HG03135 (cell line): ENCODE measurements at regions not wholly inside any gene's neighbourhood (a gene's known extent, or its start where the extent isn't known, plus 50 kb on each side); places are given as distances from the start of the nearest gene placed in this dataset.
"Not testable (repeated sequence)": the region's sequence is repeated elsewhere in the genome, so short reads cannot be mapped to it uniquely, and the experiment has no call there.

Source experiments
- ATAC-seq: cut with Tn5 transposase; IDR thresholded peaks from one replicate; pipeline ENCODE4 v1.9.1; 2021; ENCODE audit warnings: mild to moderate bottlenecking, moderate library complexity; ENCODE audit not compliant: unreplicated experiment

- ATAC-seq: no peak
Observed at GRCh38 chr12:127161466-127161865, 1105.5 kb upstream of the TMEM132C start.

GRCh38 chr12:127162307-127162706 lies 1104.7 kb upstream of the TMEM132C start:
- no peak for ATAC-seq

- ATAC-seq: peak; percentile 64
Observed at GRCh38 chr12:127162902-127163301, 1104.1 kb upstream of the TMEM132C start.

- peak; percentile 67 for ATAC-seq
Observed at GRCh38 chr12:127165567-127166392, 1101.2 kb upstream of the TMEM132C start.

- no peak for ATAC-seq
Observed at GRCh38 chr12:127169321-127170181, 1097.4 kb upstream of the TMEM132C start.

GRCh38 chr12:127170226-127171180 lies 1096.5 kb upstream of the TMEM132C start:
- ATAC-seq: no peak

GRCh38 chr12:127172861-127173260 lies 1094.1 kb upstream of the TMEM132C start:
- no peak for ATAC-seq

- not testable (repeated sequence) for ATAC-seq
Observed at GRCh38 chr12:127173971-127174370, 1093.0 kb upstream of the TMEM132C start.

- ATAC-seq: no peak
Observed at GRCh38 chr12:127174881-127175280, 1092.1 kb upstream of the TMEM132C start.

- ATAC-seq: no peak
Observed at GRCh38 chr12:127175361-127175760, 1091.6 kb upstream of the TMEM132C start.

GRCh38 chr12:127176804-127177203 lies 1090.2 kb upstream of the TMEM132C start:
- no peak for ATAC-seq

- ATAC-seq: no peak
Observed at GRCh38 chr12:127178052-127178451, 1088.9 kb upstream of the TMEM132C start.

- no peak for ATAC-seq
Observed at GRCh38 chr12:127178463-127178862, 1088.5 kb upstream of the TMEM132C start.

- no peak for ATAC-seq
Observed at GRCh38 chr12:127179176-127179575, 1087.8 kb upstream of the TMEM132C start.

GRCh38 chr12:127182018-127182417 lies 1085.0 kb upstream of the TMEM132C start:
- ATAC-seq: no peak

GRCh38 chr12:127189992-127190391 lies 1077.0 kb upstream of the TMEM132C start:
- ATAC-seq: no peak

GRCh38 chr12:127191129-127191528 lies 1075.8 kb upstream of the TMEM132C start:
- no peak for ATAC-seq

GRCh38 chr12:127192391-127192790 lies 1074.6 kb upstream of the TMEM132C start:
- no peak for ATAC-seq

- no peak for ATAC-seq
Observed at GRCh38 chr12:127193341-127193740, 1073.6 kb upstream of the TMEM132C start.

GRCh38 chr12:127194176-127194575 lies 1072.8 kb upstream of the TMEM132C start:
- ATAC-seq: no peak
